GM18498 (cell line): ENCODE measurements at regions not wholly inside any gene's neighbourhood (a gene's known extent, or its start where the extent isn't known, plus 50 kb on each side); places are given as distances from the start of the nearest gene placed in this dataset.
A peak's percentile ranks its signal among the peaks of the same experiment; 100 is the strongest.

ENCODE experiments used
- ATAC-seq: cut with Tn5 transposase; IDR thresholded peaks from one replicate; pipeline ENCODE4 v1.9.1; 2021; ENCODE audit warnings: mild to moderate bottlenecking, moderate library complexity; ENCODE audit not compliant: unreplicated experiment

DNA sequence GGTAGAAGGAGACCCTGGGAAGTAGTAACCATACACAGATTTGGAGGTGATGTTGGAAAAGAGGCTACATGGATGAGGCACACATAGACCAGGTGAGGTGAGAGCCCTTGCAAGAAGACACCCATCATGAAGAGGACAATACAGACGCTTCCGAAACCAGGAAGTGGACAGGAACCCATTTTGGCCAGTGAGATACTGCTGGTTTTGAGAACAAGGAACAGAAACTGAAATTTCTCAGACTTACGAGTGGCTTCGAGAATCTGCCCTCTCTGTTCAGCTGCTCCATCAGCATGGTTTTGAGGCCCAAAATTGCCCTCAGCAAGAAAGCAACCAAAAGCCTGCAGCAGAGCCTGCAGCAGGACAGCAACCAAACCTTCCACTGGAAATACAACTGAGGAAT lies 479.1 kb upstream of the NRXN1 start:
- ATAC-seq, result peak; percentile 93

GRCh38 chr2:51510303-51510702 lies 478.4 kb upstream of the NRXN1 start:
- ATAC-seq, result no peak

GRCh38 chr2:51505533-51505932 lies 473.6 kb upstream of the NRXN1 start:
- no peak for ATAC-seq

DNA sequence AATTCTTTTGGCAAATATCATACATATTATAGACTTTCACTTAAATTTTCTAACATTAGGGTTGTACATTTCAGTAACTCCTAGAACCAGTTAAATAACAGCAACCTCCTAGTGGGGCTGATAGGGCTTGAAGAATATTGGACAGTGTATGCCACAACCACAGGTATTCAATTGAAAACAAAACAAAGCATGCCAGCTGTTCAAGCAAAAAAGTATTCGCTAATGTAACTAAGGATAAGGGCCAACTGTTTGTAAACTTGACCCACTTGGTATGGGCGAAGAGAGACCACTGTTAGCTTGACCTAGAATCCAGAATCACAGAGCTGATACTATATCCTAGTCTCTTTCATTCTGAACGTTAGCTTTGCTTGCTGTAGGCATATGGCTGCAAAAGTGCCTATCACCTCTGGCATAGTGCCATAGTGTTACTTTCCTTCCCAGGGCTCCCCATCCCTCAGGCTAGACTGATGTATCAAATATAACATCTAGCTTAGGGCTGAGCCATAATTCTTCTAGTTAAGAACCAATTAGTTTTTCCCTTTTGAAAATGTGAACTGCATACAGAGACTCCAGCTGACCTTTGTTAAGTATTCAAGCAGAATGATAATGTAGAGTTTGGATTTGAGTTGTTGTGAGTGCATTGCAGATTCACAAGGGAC lies 458.8 kb upstream of the NRXN1 start:
- no peak for ATAC-seq

- no peak for ATAC-seq
Measured at GRCh38 chr2:51484605-51485004, 452.7 kb upstream of the NRXN1 start.

- ATAC-seq, result no peak
Measured at GRCh38 chr2:51483720-51484119, 451.8 kb upstream of the NRXN1 start.

DNA sequence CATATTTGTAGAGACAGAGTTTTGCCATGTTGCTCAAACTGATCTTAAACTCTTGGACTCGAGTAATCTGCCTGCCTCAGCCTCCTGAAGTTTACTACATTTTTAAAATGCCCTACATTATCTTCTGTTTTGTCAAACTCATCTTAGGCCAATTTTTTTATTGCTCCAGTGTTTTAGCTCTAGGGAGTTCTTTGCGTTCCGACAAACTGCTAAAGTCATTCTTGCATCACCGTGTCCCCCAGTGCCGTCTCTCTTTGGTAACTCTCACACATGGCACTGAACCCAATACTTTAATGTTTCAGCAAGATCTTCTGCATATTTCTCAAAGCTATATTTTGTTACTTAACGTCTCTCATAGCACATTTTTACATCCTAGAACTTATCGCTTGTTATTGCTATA lies 440.9 kb upstream of the NRXN1 start:
- no peak for ATAC-seq

DNA sequence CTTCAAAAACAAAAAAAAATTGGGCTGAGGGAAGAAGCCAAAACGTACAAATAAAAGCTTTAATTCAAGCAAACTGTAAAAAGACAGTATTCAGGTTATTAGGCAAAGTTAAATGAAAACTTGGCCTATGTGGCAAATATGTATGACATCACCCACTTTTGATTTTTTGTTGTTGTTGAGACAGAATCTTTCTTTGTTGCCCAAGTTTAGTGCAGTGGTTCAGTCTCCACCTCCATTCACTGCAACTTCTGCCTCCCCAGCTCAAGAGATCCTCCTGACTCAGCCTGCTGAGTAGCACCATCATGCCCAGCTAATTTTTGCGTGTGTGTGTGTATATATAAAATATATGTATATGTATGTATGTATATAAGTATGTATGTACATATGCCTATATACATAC lies 440.4 kb upstream of the NRXN1 start:
- ATAC-seq, result no peak

DNA sequence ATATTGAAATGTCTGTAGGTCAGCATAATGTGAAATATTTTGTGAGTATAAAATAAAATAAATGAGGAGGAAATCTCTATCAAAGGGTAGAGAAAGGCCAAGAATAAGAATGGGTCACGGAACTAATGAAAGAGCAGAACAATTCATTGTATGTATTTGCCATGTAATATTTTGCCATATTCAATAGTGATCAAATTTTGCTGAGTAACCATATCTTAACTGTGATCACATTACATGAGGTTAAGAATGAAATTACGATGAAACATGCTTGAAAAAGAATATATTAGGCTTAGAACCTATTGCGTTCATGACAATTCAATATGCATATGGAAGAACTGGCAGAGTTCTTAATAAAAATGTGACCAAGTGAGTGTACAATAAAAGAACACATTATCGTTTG lies 437.2 kb upstream of the NRXN1 start:
- no peak for ATAC-seq

DNA sequence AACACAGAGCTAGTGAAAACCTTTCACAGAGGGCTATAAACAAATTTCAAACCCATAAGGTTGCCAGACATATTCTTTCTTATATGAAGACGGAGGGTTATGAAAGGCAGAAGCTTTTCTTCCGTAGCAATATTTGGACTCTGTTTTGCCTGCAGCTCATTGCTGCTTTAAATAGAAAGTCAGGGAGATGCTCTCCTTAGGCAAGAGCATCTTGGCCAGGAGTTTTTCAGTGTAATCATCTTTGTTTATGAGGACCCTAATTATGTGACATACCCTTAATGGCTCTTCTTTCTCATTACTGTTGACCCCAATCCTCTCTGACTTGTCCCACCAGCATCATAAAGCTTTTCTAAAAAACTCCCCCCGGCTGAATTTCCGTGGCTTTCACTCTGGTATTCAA lies 433.4 kb upstream of the NRXN1 start:
- ATAC-seq, result no peak

- ATAC-seq, result no peak
Measured at GRCh38 chr2:51454177-51454576, 422.2 kb upstream of the NRXN1 start.

GRCh38 chr2:51448911-51449310 lies 417.0 kb upstream of the NRXN1 start:
- no peak for ATAC-seq

DNA sequence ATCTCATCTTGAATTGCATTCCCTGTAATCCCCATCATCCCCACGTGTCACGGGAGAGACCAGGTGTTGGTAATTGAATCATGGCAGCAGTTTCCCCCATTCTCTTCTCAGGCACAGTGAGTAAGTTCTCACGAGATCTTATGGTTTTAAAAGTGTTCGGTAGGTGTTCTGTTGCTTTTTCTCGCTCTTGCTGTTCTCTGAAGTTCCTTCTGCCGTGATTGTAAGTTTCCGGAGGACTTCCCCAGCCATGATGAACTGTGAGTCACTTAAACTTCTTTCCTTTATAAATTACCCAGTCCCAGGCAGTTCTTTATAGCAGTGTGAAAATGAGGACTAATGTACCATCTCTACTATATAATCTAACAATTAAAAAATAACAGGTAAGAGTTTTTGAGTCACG lies 409.9 kb upstream of the NRXN1 start:
- ATAC-seq, result no peak

DNA sequence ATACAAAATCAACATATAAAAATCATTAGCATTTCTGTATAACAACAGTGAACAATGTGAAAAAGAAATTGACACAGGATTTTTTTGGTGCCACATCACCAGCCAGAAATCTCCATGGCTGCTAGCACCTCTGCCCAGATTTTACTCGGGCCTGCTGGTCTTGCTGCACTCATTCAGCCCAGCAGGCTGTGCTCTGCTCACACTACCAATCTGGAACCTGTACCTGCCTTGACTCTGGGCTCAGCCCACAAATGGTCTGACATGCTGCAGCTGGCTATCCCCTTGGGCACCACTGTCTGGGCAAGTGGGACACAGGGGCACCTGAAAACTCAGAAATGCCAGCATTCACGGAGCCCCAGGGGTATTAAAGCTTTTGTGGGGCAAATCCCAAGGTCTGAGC lies 392.5 kb upstream of the NRXN1 start:
- no peak for ATAC-seq

DNA sequence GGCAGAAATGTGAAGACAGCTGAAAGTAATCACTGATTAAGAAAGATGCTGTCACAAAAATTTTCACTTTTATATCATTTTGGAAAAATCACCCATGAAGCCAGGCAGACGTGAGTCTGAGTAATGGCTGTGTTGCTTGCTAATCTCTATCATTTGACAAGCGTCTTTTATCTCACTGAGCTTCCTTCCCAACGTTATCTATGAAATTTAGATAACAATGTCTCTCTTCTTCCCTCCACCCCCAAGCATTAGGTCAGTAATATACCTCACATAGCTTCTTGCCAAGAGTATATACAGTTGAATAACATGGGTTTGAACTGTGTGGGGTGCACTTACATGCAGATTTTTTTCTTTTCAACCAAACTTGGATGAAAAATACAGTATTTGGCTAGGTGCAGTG lies 388.6 kb upstream of the NRXN1 start:
- ATAC-seq, result no peak

- no peak for ATAC-seq
Measured at GRCh38 chr2:51413726-51414125, 381.8 kb upstream of the NRXN1 start.

DNA sequence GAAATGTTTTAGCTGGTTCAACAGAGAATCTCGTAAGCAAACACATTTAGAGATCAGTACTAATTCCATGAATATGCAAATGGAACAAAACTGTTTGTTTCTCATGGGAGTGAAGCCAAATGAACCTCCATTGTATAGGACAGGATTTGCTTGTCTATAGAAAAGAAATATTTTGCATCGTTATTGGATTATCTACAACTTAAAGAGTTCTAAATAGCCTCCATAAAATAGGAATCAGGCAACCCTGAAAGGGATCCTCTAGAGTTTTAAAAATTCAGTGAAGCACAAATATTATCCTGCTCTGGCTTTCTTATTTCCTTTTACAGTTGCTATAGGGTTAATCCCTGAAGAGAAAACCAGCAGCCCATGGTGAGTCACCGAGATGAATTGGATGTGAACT lies 378.4 kb upstream of the NRXN1 start:
- ATAC-seq, result no peak

GRCh38 chr2:51409920-51410319 lies 378.0 kb upstream of the NRXN1 start:
- no peak for ATAC-seq

- ATAC-seq, result no peak
Measured at GRCh38 chr2:51404226-51404625, 372.3 kb upstream of the NRXN1 start.

DNA sequence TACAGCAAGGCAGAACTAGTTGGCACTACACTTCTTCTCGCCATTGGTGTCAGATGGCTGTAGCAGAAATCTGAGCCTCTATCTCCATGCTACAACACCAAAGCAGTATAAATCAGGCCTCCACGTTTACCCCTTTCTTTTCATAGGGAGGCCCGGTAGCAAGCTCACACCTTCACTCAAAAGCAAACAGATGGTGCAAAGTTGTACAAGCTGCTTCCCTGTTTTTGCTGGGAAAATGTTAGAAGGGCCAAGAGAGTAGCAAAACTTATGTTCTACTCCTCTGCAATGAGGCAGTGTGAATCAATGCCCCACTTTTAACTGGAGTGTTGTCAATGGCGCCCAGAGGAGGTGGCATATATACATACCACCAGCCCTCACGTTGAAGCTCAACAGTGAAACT lies 369.6 kb upstream of the NRXN1 start:
- ATAC-seq, result no peak

GRCh38 chr2:51387235-51387634 lies 355.3 kb upstream of the NRXN1 start:
- ATAC-seq, result no peak

DNA sequence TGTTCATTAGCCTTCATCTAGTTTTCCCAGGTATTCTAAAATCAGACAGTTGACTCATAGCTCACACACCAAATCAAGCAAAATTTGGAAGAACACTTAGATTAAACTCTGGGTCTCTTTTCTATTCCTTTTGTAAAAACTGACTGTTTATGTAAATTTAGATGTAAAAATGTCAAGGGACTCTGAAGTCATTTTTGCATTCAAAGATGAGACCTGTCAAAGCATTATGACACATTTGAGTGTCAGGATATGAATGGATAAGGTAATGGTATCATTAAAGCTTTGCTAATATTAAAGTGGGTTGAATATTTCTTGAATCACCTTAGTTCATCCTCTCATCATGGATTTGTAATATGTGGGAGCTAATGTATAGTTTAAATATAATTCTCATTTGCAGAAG lies 348.1 kb upstream of the NRXN1 start:
- no peak for ATAC-seq

DNA sequence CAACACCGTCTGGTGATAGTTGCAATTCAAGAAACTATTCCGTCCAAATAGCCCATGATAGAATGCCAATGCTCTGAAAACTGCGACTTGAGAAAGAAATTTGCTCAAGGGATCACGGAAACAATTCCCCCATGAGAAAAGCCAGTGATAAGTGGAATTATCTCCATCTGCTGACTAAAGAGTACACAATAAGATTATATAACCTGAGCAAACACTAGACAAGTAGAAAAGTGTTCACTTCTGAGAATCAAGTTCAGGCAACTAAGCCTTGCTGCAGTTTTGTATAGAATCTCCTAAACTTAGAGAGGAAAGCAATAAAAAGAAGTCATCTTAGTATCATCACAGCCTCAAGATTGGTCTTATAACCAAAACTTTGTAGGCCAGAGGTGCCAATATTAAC lies 336.3 kb upstream of the NRXN1 start:
- ATAC-seq, result no peak

GRCh38 chr2:51350100-51350499 lies 318.2 kb upstream of the NRXN1 start:
- ATAC-seq, result no peak
